ENCODE measurements at regions not wholly inside any gene's neighbourhood (a gene's known extent, or its start where the extent isn't known, plus 50 kb on each side); places are given as distances from the start of the nearest gene placed in this dataset.

GRCh38 chr12:31214626-31215517, 111.1 kb downstream of the SINHCAF start:
- no peak for DNase-seq (ENCODE audit: low read depth)

DNA sequence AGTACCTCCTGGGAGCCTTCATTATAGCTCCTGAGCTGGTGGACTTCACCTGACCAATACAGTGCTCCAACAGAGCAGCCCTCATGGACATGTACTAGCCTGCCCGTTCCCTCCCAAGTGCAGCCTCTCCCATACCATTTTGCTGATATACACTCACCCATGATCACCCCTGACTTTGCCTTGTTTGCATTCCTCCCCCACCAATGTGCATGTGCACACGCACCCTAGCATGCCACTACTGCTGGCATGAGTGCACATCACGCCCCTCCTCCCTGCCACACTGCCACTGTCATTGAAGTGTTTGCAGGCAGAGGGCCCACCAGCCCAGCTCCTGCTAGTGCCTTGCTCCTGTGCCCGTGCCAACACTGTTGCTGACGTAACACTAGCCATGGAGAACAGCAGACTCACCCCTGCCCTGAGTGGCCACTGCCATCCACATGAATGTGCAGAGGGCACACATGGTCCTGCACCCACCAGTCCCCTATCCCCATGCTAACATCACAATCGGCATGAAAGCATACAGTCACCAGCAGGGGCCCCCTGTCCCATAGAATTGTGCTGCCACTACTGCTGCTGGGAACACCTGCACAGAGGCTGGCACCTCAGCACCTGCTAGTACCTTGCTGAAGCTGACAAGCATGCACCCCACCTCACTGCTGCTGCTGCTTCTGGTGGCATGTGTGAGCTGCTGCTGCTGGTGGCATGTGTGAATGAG, 110.3 kb downstream of the SINHCAF start:
- H3K4me3 ChIP-seq (ENCODE audit: control insufficient read depth, low read depth, low read length) = no peak overlapping the region
- TF ChIP-seq, protein P1, sequence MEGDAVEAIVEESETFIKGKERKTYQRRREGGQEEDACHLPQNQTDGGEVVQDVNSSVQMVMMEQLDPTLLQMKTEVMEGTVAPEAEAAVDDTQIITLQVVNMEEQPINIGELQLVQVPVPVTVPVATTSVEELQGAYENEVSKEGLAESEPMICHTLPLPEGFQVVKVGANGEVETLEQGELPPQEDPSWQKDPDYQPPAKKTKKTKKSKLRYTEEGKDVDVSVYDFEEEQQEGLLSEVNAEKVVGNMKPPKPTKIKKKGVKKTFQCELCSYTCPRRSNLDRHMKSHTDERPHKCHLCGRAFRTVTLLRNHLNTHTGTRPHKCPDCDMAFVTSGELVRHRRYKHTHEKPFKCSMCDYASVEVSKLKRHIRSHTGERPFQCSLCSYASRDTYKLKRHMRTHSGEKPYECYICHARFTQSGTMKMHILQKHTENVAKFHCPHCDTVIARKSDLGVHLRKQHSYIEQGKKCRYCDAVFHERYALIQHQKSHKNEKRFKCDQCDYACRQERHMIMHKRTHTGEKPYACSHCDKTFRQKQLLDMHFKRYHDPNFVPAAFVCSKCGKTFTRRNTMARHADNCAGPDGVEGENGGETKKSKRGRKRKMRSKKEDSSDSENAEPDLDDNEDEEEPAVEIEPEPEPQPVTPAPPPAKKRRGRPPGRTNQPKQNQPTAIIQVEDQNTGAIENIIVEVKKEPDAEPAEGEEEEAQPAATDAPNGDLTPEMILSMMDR (IDR thresholded peaks at IDR 0.05; ENCODE audit: control insufficient read depth, insufficient read depth, low read depth, low read length, missing control alignments) = no peak
- DNase-seq (ENCODE audit: low read depth) = no peak

More at GRCh38 chr12:31214626-31215517, 111.1 kb downstream of the SINHCAF start:
- H3K4me3 ChIP-seq (ENCODE audit: control insufficient read depth, low read depth, low read length) = no peak overlapping the region
- TF ChIP-seq, protein P1 (IDR thresholded peaks at IDR 0.05; ENCODE audit: control insufficient read depth, insufficient read depth, low read depth, low read length, missing control alignments) = no peak

DNA sequence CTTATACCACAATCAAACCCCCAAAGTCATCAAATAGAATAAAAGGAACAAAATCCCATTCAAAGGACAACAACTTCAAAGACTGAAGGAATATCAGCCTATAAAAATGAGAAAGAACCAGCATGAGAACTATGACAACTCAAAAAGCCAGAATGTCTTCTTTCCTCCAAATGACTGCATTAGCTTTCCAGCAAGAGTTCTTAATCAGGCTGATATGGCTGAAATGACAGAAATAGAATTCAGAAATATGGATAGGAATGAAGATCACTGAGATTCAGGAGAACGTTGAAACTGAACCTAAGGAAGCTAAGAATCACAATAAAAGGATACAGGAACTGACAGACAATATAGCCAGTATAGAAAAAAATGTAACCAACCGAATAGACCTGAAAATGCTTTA, 109.5 kb downstream of the SINHCAF start:
- no peak overlapping the region for H3K4me3 ChIP-seq (ENCODE audit: control insufficient read depth, low read depth, low read length)
- TF ChIP-seq, protein P1 (IDR thresholded peaks at IDR 0.05; ENCODE audit: control insufficient read depth, insufficient read depth, low read depth, low read length, missing control alignments) = no peak
- DNase-seq (ENCODE audit: low read depth) = no peak

DNA sequence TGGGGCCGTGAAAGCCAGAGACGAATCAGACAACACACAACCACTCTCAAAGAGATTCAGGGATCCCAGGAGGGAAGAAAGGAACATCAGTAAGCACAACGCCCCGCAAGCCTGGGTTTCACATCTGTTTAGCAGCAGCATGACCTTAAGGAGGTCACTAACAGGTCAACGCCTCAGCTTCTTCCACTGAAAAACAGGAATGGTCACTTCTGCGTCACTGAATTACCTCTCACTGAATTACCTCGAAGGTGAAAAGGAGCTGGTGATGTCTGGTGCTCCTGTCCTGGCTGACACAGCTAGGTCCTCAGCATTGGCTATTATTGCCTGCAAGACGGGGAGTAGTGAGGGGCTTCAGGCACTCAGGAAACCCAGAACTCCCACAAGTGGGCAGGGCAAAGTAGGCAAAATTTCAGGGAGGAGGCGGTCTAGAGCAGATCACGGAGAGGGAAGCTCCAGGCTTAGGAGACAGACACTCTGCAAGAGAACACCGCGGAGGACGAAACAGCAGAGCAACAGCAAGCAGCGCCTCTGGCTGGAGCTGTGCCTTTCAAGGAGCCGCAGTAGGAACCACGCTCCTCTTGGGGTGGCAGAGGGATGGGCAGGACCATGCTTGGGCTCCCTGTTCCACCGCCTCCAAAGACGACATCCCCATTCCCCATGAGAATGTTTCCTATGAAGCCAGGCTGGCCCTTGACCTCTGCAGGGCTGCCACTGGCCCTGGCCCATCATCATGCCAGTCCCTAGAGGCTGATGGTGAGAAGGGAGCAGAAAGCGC, 108.4 kb downstream of the SINHCAF start:
- no peak for DNase-seq (ENCODE audit: low read depth)
- TF ChIP-seq, protein P1 (IDR thresholded peaks at IDR 0.05; ENCODE audit: control insufficient read depth, insufficient read depth, low read depth, low read length, missing control alignments) = no peak
- no peak overlapping the region for H3K4me3 ChIP-seq (ENCODE audit: control insufficient read depth, low read depth, low read length)

DNA sequence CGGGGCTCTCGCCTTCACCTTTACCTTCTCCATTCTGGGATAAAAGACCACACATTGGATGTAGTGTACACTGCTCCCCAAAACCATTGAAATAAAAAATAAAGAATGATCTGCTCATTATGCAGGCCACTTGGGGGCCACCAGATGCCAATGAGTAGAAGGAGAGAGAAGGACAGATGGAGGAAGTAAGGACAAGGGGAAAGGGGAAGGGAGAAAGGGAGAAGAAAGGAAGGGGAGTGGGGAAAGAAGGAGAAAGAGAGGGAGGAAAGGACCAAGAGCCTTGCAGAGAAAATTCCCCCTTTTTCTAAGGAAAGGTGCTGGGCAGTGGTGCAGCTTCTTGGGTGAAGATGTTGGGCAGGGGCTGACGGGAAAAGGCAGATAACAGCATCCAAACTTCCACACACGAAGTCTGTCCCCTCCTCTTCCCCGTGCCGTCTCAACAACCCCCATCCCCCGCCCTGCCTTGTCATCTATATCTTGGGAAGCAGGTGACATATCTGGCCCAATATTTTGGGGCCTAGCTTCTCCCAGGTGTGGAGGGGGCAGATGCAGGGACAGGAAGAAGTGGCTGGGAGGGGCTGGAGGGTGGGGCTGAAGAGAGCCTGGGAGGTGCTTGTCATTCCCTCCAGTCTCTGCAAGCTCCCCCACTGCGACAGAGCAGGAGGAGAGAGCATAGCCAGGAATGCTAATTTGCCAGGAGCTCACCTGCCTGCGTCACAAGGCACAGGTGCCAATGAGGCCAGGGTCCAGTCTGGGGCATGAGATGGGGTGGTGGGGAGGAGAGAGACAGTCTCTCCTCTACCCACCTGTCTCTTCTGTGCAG, 107.5 kb downstream of the SINHCAF start:
- DNase-seq (ENCODE audit: low read depth) = no peak
- TF ChIP-seq, protein P1 (IDR thresholded peaks at IDR 0.05; ENCODE audit: control insufficient read depth, insufficient read depth, low read depth, low read length, missing control alignments) = no peak
- H3K4me3 ChIP-seq (ENCODE audit: control insufficient read depth, low read depth, low read length) = no peak overlapping the region
